B cell (primary cell): ENCODE measurements at regions not wholly inside any gene's neighbourhood (a gene's known extent, or its start where the extent isn't known, plus 50 kb on each side); places are given as distances from the start of the nearest gene placed in this dataset.

Experiments
- ATAC-seq: fragments of 200-7000 bp; cut with Tn5 transposase; one replicate; pipeline ENCODE4 v1.10.0; 2021; ENCODE audit warnings: low read depth, mild to moderate bottlenecking, moderate number of reproducible peaks, moderate library complexity
- CTCF ChIA-PET: fragments of 350-600 bp; sonication (Branson Sonifier 250); formaldehyde crosslinking; loops from one replicate; lab custom pipeline; 2021; ENCODE audit warnings: antibody characterized with exemption, inconsistent platforms; lab: Charles Lee
- POLR2A ChIA-PET: fragments of 350-600 bp; sonication (Branson Sonifier 250); formaldehyde crosslinking; loops from one replicate; lab custom pipeline; 2021; ENCODE audit warnings: antibody characterized with exemption; lab: Charles Lee
- DNase-seq: peaks from one replicate; pipeline ENCODE4 v3.0.0; 2013
- H2AFZ ChIP-seq: 2 replicates; pipeline ENCODE4 v1.6.1; 2012; ENCODE audit warnings: mild to moderate bottlenecking, low read depth, low read length; ENCODE audit not compliant: insufficient read depth, poor library complexity, severe bottlenecking
- H3K27ac ChIP-seq, 2 donors: 1 replicate in 1 of 2; 2 replicates in 1 of 2; pipeline ENCODE4 v1.5.1; 2012 to 2013; ENCODE audit warnings: low read length in 2 of 2, mild to moderate bottlenecking in 2 of 2, moderate library complexity in 1 of 2
- H3K27me3 ChIP-seq, 4 experiments: fragments of 200-600 bp in 1 of 4; sonication (generic) in 1 of 4; replicated peaks in 1 of 4; 1 replicate in 2 of 4; 2 replicates in 2 of 4; pipeline versions ENCODE4 v1.6.1 to v1.7.0; 2013 to 2016; ENCODE audit warnings: low read length in 3 of 4, mild to moderate bottlenecking in 2 of 4, mixed read lengths in 1 of 4, moderate library complexity in 1 of 4; ENCODE audit not compliant: insufficient read depth in 4 of 4, control insufficient read depth in 3 of 4; ENCODE audit errors: control extremely low read depth in 1 of 4
- H3K36me3 ChIP-seq, 2 experiments: replicated peaks in 1 of 2; 1 replicate in 1 of 2; 2 replicates in 1 of 2; pipeline versions ENCODE4 v1.6.1 to v1.7.1; 2013; ENCODE audit warnings: low read length in 1 of 2; ENCODE audit not compliant: insufficient read depth in 2 of 2, control insufficient read depth in 1 of 2; ENCODE audit errors: control extremely low read depth in 1 of 2, extremely low read depth in 1 of 2
- H3K4me1 ChIP-seq, 2 donors: fragments of 200-600 bp in 1 of 2; sonication (generic) in 1 of 2; 1 replicate in 1 of 2; 2 replicates in 1 of 2; pipeline versions ENCODE4 v1.5.1 to v1.6.1; 2013 to 2017; ENCODE audit warnings: low read length in 2 of 2; ENCODE audit not compliant: control insufficient read depth in 2 of 2, insufficient read depth in 2 of 2
- H3K4me2 ChIP-seq: replicated peaks from 2 replicates; pipeline ENCODE3; 2012; ENCODE audit warnings: mild to moderate bottlenecking, low read depth, low read length; ENCODE audit not compliant: poor library complexity, severe bottlenecking
- H3K4me3 ChIP-seq, 5 experiments: fragments of 200-600 bp in 1 of 5; sonication (generic) in 1 of 5; 1 replicate in 3 of 5; 2 replicates in 2 of 5; pipeline versions ENCODE4 v1.5.1 to v1.7.0; 2011 to 2016; ENCODE audit warnings: low read length in 4 of 5, mild to moderate bottlenecking in 4 of 5, low read depth in 2 of 5, control low read depth in 1 of 5, moderate library complexity in 1 of 5; ENCODE audit not compliant: insufficient read depth in 1 of 5; ENCODE audit errors: control extremely low read depth in 1 of 5, extremely low read depth in 1 of 5
- H3K79me2 ChIP-seq: fragments of 200-600 bp; sonication (generic); one replicate; pipeline ENCODE4 v1.6.0; 2016; ENCODE audit warnings: low read length; ENCODE audit not compliant: control insufficient read depth, insufficient read depth
- H3K9ac ChIP-seq: fragments of 200-600 bp; sonication (generic); 2 replicates; pipeline ENCODE4 v1.6.1; 2017; ENCODE audit warnings: mild to moderate bottlenecking, low read length, moderate library complexity
- H3K9me3 ChIP-seq, 3 donors: one replicate each; pipeline versions ENCODE4 v1.6.1 to v1.7.1; 2013; ENCODE audit warnings: low read length in 2 of 3; ENCODE audit not compliant: control insufficient read depth in 2 of 3, insufficient read depth in 1 of 3; ENCODE audit errors: control extremely low read depth in 1 of 3
- H4K20me1 ChIP-seq: 2 replicates; pipeline ENCODE4 v1.6.0; 2012; ENCODE audit warnings: mild to moderate bottlenecking, low read length; ENCODE audit not compliant: insufficient read depth, control insufficient read depth, poor library complexity, severe bottlenecking
- H3K27ac Mint-ChIP-seq: one replicate; pipeline ENCODE4 v1.8.0; 2021; ENCODE audit warnings: mixed read lengths
- H3K27me3 Mint-ChIP-seq: one replicate; pipeline ENCODE4 v1.8.0; 2021; ENCODE audit warnings: mixed read lengths
- H3K4me1 Mint-ChIP-seq: one replicate; pipeline ENCODE4 v1.8.0; 2021; ENCODE audit warnings: mixed read lengths
- H3K4me3 Mint-ChIP-seq: one replicate; pipeline ENCODE4 v1.8.0; 2021; ENCODE audit warnings: mixed read lengths
- H3K9me3 Mint-ChIP-seq: one replicate; pipeline ENCODE4 v1.8.0; 2022; ENCODE audit warnings: mixed read lengths; ENCODE audit not compliant: insufficient read depth
- CTCF ChIP-seq: fragments of 200-600 bp; IDR thresholded peaks from one replicate; pipeline ENCODE4 v1.8.0; 2022; ENCODE audit warnings: antibody characterized with exemption, mild to moderate bottlenecking
- EZH2 ChIP-seq: IDR thresholded peaks from 2 replicates; pipeline ENCODE4 v1.6.1; 2012; ENCODE audit warnings: borderline replicate concordance, low read depth, mild to moderate bottlenecking, moderate library complexity, low read length; ENCODE audit not compliant: insufficient read depth, poor library complexity, severe bottlenecking
- WGBS: methylation state at CpG from one replicate; pipeline ENCODE4 v1.1.5; 2013; ENCODE audit warnings: missing lambda C conversion rate; ENCODE audit not compliant: insufficient coverage; 5-methylcytosine and 5-hydroxymethylcytosine counted together
- intact Hi-C: fragments of 100-400 bp; cut with micrococcal nuclease; formaldehyde crosslinking; loops from one replicate; pipeline ENCODE4 v1.10.0; 2022

- Mint-ChIP-seq H3K9me3 (peaks cover 2% of the 10 kb centered on the region), H3K27me3 (peaks cover 8% of the 10 kb centered on the region), H3K4me3 (no peak overlapping the region), H3K27ac (no peak overlapping the region), H3K4me1 (no peaks in the 10 kb centered on the region)
- no peaks in the 10 kb centered on the region for H4K20me1 ChIP-seq
- no peak for DNase-seq
- H3K36me3 ChIP-seq: no peaks in the 10 kb centered on the region
- TF ChIP-seq EZH2: no peak
- TF ChIP-seq CTCF: no peak
- CTCF ChIA-PET: no interaction called here
- no peak overlapping the region for H3K4me2 ChIP-seq
- 82% methylated on average over 10 of the region's 10 CpGs for WGBS
- POLR2A ChIA-PET: no interaction called here
- no peak overlapping the region for H3K27ac ChIP-seq
- H3K79me2 ChIP-seq: no peaks in the 10 kb centered on the region
- intact Hi-C loops: no loop called here
- H2AFZ ChIP-seq: no peak overlapping the region
- no peaks in the 10 kb centered on the region for H3K9me3 ChIP-seq
- H3K4me1 ChIP-seq: no peaks in the 10 kb centered on the region
- no peak for ATAC-seq
- H3K4me3 ChIP-seq: no peak overlapping the region
- no peaks in the 10 kb centered on the region for H3K27me3 ChIP-seq
- no peak overlapping the region for H3K9ac ChIP-seq
These were observed 151.6 kb downstream of the TEX29 start for GRCh38 chr13:111472083-111472482.

- no peaks in the 10 kb centered on the region for H3K4me1 ChIP-seq
- H4K20me1 ChIP-seq: no peaks in the 10 kb centered on the region
- no peaks in the 10 kb centered on the region for H3K9me3 ChIP-seq
- ChIA-PET POLR2A (no interaction called here), CTCF (interaction anchor here (4.2 kb wide), 1 partner anchor 1134 kb away, joined by 24 read pairs; no protein-coding TSS in a partner anchor)
- no peaks in the 10 kb centered on the region for H3K79me2 ChIP-seq
- TF ChIP-seq CTCF (no peak), EZH2 (no peak)
- no peak overlapping the region for H3K27ac Mint-ChIP-seq
- no peak overlapping the region for H3K4me3 Mint-ChIP-seq
- 69% methylated on average over 14 of the region's 19 CpGs for WGBS
- intact Hi-C loops: no loop called here
- no peak overlapping the region for H3K27ac ChIP-seq
- no peak for ATAC-seq
- no peaks in the 10 kb centered on the region for H3K36me3 ChIP-seq
- no peaks in the 10 kb centered on the region for H3K9me3 Mint-ChIP-seq
- no peaks in the 10 kb centered on the region for H3K4me1 Mint-ChIP-seq
- no peaks in the 10 kb centered on the region for H3K27me3 ChIP-seq
- no peak for DNase-seq
- peaks cover 2% of the 10 kb centered on the region for H3K27me3 Mint-ChIP-seq
- no peak overlapping the region for H3K9ac ChIP-seq
- no peak overlapping the region for H3K4me2 ChIP-seq
- no peak overlapping the region for H3K4me3 ChIP-seq
- no peak overlapping the region for H2AFZ ChIP-seq
These were observed 152.4 kb downstream of the TEX29 start for GRCh38 chr13:111472559-111473460.
